Activated CD8-positive, alpha-beta T cell treated with anti-CD3 and anti-CD28 coated beads for 36 hours (primary cell): ENCODE measurements at regions not wholly inside any gene's neighbourhood (a gene's known extent, or its start where the extent isn't known, plus 50 kb on each side); places are given as distances from the start of the nearest gene placed in this dataset.
A peak's percentile ranks its signal among the peaks of the same experiment; 100 is the strongest.

Experiments
- ATAC-seq: fragments of 200-7000 bp; cut with Tn5 transposase; one replicate; pipeline ENCODE4 v1.10.0; 2021; ENCODE audit warnings: mild to moderate bottlenecking, moderate library complexity
- CTCF ChIA-PET: fragments of 350-600 bp; sonication (Branson Sonifier 250); formaldehyde crosslinking; loops from one replicate; lab custom pipeline; 2021; ENCODE audit warnings: antibody characterized with exemption; lab: Charles Lee
- POLR2A ChIA-PET: fragments of 350-600 bp; sonication (Branson Sonifier 250); formaldehyde crosslinking; loops from one replicate; lab custom pipeline; 2021; ENCODE audit warnings: antibody characterized with exemption; lab: Charles Lee
- DNase-seq: peaks from one replicate; pipeline ENCODE4 v3.0.0-alpha.2; 2020
- H3K27ac Mint-ChIP-seq: one replicate; pipeline ENCODE4 v1.8.0; 2021; ENCODE audit warnings: mild to moderate bottlenecking, mixed read lengths
- H3K27me3 Mint-ChIP-seq: one replicate; pipeline ENCODE4 v1.8.0; 2021; ENCODE audit warnings: mixed read lengths
- H3K36me3 Mint-ChIP-seq: one replicate; pipeline ENCODE4 v1.8.0; 2021; ENCODE audit warnings: low read depth, mixed read lengths
- H3K4me1 Mint-ChIP-seq: one replicate; pipeline ENCODE4 v1.8.0; 2021; ENCODE audit warnings: low read depth, mixed read lengths
- H3K4me3 Mint-ChIP-seq: one replicate; pipeline ENCODE4 v1.8.0; 2021; ENCODE audit warnings: mild to moderate bottlenecking, moderate library complexity, mixed read lengths
- H3K9me3 Mint-ChIP-seq: one replicate; pipeline ENCODE4 v1.8.0; 2021; ENCODE audit warnings: mixed read lengths
- intact Hi-C: fragments of 100-400 bp; cut with micrococcal nuclease; formaldehyde crosslinking; loops from one replicate; pipeline ENCODE4 v1.10.0; 2022
- TF ChIP-seq, protein P1 (sequence below): fragments of 200-600 bp; IDR thresholded peaks from one replicate; pipeline ENCODE4 v1.8.0; 2022; ENCODE audit warnings: antibody characterized with exemption, mild to moderate bottlenecking

DNA sequence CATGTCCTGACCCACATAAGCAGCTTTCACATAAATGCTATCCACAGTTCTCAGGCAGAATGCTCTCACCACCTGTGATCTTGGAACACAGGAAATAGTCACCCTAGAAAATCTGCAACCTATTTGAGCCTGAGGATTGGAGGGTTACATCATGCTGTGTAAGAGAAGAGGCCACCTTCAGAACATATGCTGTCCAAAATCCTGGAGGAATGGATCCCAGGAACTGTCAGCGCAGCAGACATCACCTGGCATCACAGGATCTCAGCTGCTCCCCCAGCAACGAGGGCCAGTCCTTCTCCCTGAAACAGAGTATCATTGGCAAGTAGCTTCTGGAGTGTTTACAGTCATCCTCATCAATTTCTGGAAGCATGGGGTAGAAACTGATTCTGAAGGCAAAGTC lies 63.2 kb upstream of the LTA4H start:
- Mint-ChIP-seq H3K27me3 (no peaks in the 10 kb centered on the region), H3K36me3 (no peaks in the 10 kb centered on the region), H3K27ac (no peak overlapping the region), H3K4me1 (peaks cover 14% of the 10 kb centered on the region), H3K4me3 (no peak overlapping the region), H3K9me3 (no peaks in the 10 kb centered on the region)
- ATAC-seq (no peak), DNase-seq (no peak)
- TF ChIP-seq, protein P1, sequence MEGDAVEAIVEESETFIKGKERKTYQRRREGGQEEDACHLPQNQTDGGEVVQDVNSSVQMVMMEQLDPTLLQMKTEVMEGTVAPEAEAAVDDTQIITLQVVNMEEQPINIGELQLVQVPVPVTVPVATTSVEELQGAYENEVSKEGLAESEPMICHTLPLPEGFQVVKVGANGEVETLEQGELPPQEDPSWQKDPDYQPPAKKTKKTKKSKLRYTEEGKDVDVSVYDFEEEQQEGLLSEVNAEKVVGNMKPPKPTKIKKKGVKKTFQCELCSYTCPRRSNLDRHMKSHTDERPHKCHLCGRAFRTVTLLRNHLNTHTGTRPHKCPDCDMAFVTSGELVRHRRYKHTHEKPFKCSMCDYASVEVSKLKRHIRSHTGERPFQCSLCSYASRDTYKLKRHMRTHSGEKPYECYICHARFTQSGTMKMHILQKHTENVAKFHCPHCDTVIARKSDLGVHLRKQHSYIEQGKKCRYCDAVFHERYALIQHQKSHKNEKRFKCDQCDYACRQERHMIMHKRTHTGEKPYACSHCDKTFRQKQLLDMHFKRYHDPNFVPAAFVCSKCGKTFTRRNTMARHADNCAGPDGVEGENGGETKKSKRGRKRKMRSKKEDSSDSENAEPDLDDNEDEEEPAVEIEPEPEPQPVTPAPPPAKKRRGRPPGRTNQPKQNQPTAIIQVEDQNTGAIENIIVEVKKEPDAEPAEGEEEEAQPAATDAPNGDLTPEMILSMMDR: no peak
- intact Hi-C loops: no loop called here
- CTCF ChIA-PET: no interaction called here
- POLR2A ChIA-PET: interaction anchor here (0.5 to 0.6 kb wide), 2 partner anchors 13 to 656 kb away, joined by 3 to 4 read pairs; no protein-coding TSS in a partner anchor

DNA sequence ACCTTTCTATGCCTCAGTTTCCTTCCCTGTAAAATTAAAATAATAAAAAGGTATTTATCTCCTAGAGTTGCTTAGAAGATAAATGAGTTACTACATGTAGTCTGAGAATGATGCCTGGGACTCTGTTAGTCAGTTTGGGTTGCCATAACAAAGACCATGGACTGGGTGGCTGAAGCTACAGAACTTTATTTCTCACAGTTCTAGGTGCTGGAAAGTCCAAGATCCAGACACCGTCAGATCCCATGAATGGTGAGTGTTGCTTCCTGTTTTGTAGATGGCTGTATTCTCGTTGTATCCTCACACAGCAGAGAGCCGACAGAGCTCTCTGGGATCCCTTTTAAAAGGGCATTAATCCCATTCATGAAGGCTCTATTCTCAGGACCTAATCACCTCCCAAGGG lies 64.0 kb upstream of the LTA4H start:
- Mint-ChIP-seq H3K36me3 (no peaks in the 10 kb centered on the region), H3K27me3 (no peaks in the 10 kb centered on the region), H3K27ac (no peak overlapping the region), H3K9me3 (no peaks in the 10 kb centered on the region), H3K4me3 (no peak overlapping the region), H3K4me1 (peaks cover 8% of the 10 kb centered on the region)
- ATAC-seq: no peak
- TF ChIP-seq, protein P1: no peak
- ChIA-PET POLR2A (interaction anchor here (0.5 to 0.7 kb wide), 2 partner anchors 13 to 100 kb away, joined by 3 to 4 read pairs; no protein-coding TSS in a partner anchor), CTCF (interaction anchor here (0.7 to 1.5 kb wide), 3 partner anchors 9 to 116 kb away, joined by 3 to 7 read pairs (median 3); no protein-coding TSS in a partner anchor)
- no peak for DNase-seq
- intact Hi-C loops: no loop called here

DNA sequence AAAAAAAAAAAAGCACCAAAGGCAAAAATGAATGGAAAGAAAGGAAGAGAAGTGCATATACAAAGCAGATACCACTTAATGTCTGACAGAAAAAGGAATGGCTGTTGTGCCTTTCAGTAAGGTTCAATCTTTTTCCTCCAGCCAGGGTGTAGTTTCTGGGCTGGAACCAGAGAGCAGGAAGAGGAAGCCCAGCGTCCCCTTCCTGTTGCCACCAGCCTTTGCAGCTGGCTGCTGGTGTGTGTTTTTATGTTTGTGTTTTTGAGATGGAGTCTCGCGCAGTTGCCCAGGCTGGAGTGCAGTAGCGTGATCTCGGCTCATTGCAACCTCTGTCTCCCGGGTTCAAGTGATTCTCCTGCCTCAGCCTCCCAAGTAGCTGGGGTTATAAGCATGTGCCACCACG lies 64.6 kb upstream of the LTA4H start:
- no peak overlapping the region for H3K4me3 Mint-ChIP-seq
- POLR2A ChIA-PET: no interaction called here
- no peaks in the 10 kb centered on the region for H3K9me3 Mint-ChIP-seq
- H3K4me1 Mint-ChIP-seq: peaks cover 3% of the 10 kb centered on the region
- H3K27ac Mint-ChIP-seq: no peak overlapping the region
- ATAC-seq: peak; percentile 34
- no peaks in the 10 kb centered on the region for H3K27me3 Mint-ChIP-seq
- TF ChIP-seq, protein P1: no peak
- CTCF ChIA-PET: interaction anchor here (0.7 to 1.5 kb wide), 4 partner anchors 10 to 115 kb away, joined by 3 to 7 read pairs (median 3); no protein-coding TSS in a partner anchor
- no peaks in the 10 kb centered on the region for H3K36me3 Mint-ChIP-seq
- intact Hi-C loops: no loop called here
- no peak for DNase-seq

DNA sequence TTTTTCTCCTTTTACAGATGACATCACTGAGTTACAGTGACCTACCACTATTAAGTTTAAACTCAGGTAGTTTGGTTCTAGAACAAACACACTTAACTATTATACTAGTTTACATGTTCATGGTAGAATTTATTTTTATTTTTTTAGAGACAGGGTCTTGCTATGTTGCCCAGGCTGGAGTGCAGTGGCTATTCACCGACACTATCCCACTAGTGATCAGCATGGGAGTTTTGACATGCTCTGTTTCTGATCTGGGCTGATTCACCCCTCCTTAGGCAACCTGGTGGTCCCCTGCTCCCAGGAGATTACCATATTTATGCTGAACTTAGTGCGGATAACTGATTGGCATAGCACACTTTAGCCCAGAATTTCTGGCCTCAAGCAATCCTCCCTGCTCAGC lies 66.4 kb upstream of the LTA4H start:
- no peak overlapping the region for H3K4me3 Mint-ChIP-seq
- DNase-seq (no peak), ATAC-seq (no peak)
- no peak overlapping the region for H3K27ac Mint-ChIP-seq
- no peaks in the 10 kb centered on the region for H3K9me3 Mint-ChIP-seq
- TF ChIP-seq, protein P1: no peak
- CTCF ChIA-PET: interaction anchor here (1.1 to 1.9 kb wide), 4 partner anchors 11 to 115 kb away, joined by 3 to 4 read pairs (median 4); no protein-coding TSS in a partner anchor
- POLR2A ChIA-PET: no interaction called here
- intact Hi-C loops: no loop called here
- H3K36me3 Mint-ChIP-seq: no peaks in the 10 kb centered on the region
- H3K4me1 Mint-ChIP-seq: peaks cover 3% of the 10 kb centered on the region
- no peaks in the 10 kb centered on the region for H3K27me3 Mint-ChIP-seq

DNA sequence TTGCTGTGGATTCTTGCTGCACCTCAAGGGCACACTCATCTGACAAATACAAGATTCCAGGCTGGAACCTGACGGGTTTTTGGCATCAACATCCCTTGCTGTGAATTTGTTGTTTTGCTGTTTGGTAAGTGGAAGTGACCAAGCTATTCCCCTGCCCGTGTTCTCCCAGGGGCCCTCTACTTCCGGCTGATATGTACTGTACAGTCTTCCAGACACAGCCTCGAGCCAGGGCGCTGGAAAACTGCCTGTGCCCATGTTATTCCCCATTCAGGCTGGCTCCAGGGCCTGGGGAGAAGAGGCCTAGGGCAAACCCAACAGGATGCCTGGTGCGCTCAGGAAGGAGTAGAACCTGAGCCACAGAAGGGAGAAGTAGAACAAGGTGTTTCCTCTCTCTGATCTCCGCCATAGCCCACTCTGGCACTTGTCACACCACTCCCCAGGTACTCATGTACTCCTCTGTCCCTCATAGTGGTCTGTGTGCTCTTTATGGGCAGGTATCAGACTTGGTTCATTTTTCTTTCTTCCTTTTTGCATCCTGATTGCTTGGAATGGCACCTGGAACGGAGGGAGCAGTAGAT lies 67.8 kb upstream of the LTA4H start:
- H3K36me3 Mint-ChIP-seq: no peaks in the 10 kb centered on the region
- H3K4me3 Mint-ChIP-seq: no peak overlapping the region
- H3K27ac Mint-ChIP-seq: no peak overlapping the region
- H3K9me3 Mint-ChIP-seq: no peaks in the 10 kb centered on the region
- CTCF ChIA-PET: interaction anchor here (1.8 to 1.9 kb wide), 2 partner anchors 15 to 112 kb away, joined by 4 read pairs; no protein-coding TSS in a partner anchor
- TF ChIP-seq, protein P1: no peak
- ATAC-seq (no peak), DNase-seq (no peak)
- intact Hi-C loops: no loop called here
- peaks cover 6% of the 10 kb centered on the region for H3K4me1 Mint-ChIP-seq
- POLR2A ChIA-PET: no interaction called here
- no peaks in the 10 kb centered on the region for H3K27me3 Mint-ChIP-seq
